Ovary (tissue), 7 donors: ENCODE measurements at regions not wholly inside any gene's neighbourhood (a gene's known extent, or its start where the extent isn't known, plus 50 kb on each side); places are given as distances from the start of the nearest gene placed in this dataset.

Experiments
- DNase-seq, 5 donors: peaks; one replicate each; pipeline ENCODE4 v3.0.0-alpha.2; 2019 to 2020
- H3K27ac ChIP-seq, 2 donors: fragments of 200-600 bp; one replicate each; pipeline versions ENCODE4 v1.5.1 to v1.8.0; 2019 to 2022
- H3K27me3 ChIP-seq: fragments of 200-600 bp; one replicate; pipeline ENCODE4 v1.8.0; 2022
- H3K36me3 ChIP-seq: fragments of 200-600 bp; sonication (generic); one replicate; pipeline ENCODE4 v1.5.1; 2019
- H3K4me1 ChIP-seq: one replicate; pipeline ENCODE4 v1.8.1; 2013; ENCODE audit warnings: mild to moderate bottlenecking, moderate library complexity; ENCODE audit not compliant: insufficient read depth
- H3K4me3 ChIP-seq: fragments of 200-600 bp; sonication (generic); one replicate; pipeline ENCODE4 v1.5.1; 2017
- H3K9me3 ChIP-seq, 2 donors: fragments of 200-600 bp in 1 of 2; sonication (generic) in 1 of 2; one replicate each; pipeline versions ENCODE4 v1.5.1 to v1.8.1; 2013 to 2019; ENCODE audit warnings: mild to moderate bottlenecking in 1 of 2, moderate library complexity in 1 of 2
- EP300 ChIP-seq: sonication (generic); formaldehyde crosslinking; IDR thresholded peaks from one replicate; pipeline ENCODE4 v1.6.1; 2017; ENCODE audit warnings: antibody characterized with exemption
- POLR2A ChIP-seq: fragments of 450-650 bp; IDR thresholded peaks from one replicate; pipeline ENCODE4 v1.6.1; 2017; ENCODE audit warnings: antibody characterized with exemption, mild to moderate bottlenecking, moderate library complexity
- WGBS, 3 donors: extraction: QIAGEN DNeasy Blood & Tissue Kit in 1 of 3; methylation state at CpG; one replicate each; pipeline versions ENCODE4 v1.1.5 to v1.1.7; 2013 to 2017; 5-methylcytosine and 5-hydroxymethylcytosine counted together
- intact Hi-C, 4 donors: fragments of 100-400 bp; cut with DNase I; formaldehyde crosslinking; loops; one replicate each; pipeline versions ENCODE4 v1.11.0 to v1.15.1; 2022 to 2023
- TF ChIP-seq, protein P1 (sequence below), 3 donors: fragments of 450-650 bp in 2 of 3; fragments of 200-600 bp in 1 of 3; IDR thresholded peaks; one replicate each; pipeline versions ENCODE4 v1.5.1 to v1.8.0; 2016 to 2022; ENCODE audit warnings: antibody characterized with exemption in 3 of 3, mild to moderate bottlenecking in 1 of 3
- donor health status: DM: no; HTN: no; CAD: no; lungs with moderate emphysema.
- donor health status: DM: no; HTN: no; CAD: no.
- donor health status: Bipolar disorder and iron deficiency.
- donor health status: DM: no; HTN: no; CAD: no.
- donor health status: DM: yes; HTN: yes; CAD: no.

DNA sequence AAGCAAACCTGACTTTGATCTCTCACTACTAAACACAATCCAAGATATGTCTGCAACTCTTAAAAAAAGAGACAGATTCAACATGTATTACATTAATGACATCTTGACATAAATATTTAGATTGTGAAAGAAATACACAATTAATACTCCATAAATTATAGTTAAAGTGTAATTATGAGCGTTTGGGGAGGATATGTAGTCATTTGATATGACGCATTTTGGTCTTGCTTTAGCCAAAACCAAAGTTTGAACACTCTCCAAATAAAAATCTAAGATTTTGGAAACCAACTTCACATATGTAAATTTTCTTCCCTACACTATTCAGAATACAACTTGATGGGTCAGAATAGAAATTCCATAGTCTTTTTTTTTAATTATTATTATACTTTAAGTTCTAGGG is 1257.6 kb downstream of the SLC16A7 start:
- 23 to 32% (median 32%) methylated on average over 2 of the region's 2 CpGs for WGBS, 3 donors
- no peak overlapping the region for H3K27ac ChIP-seq
- no peak overlapping the region for H3K4me3 ChIP-seq
- H3K36me3 ChIP-seq: no peaks in the 10 kb centered on the region
- H3K9me3 ChIP-seq: no peaks in the 10 kb centered on the region
- no peak for TF ChIP-seq POLR2A
- no peak for DNase-seq
- intact Hi-C loops: no loop called here
- H3K27me3 ChIP-seq: no peaks in the 10 kb centered on the region
- H3K4me1 ChIP-seq: no peaks in the 10 kb centered on the region

DNA sequence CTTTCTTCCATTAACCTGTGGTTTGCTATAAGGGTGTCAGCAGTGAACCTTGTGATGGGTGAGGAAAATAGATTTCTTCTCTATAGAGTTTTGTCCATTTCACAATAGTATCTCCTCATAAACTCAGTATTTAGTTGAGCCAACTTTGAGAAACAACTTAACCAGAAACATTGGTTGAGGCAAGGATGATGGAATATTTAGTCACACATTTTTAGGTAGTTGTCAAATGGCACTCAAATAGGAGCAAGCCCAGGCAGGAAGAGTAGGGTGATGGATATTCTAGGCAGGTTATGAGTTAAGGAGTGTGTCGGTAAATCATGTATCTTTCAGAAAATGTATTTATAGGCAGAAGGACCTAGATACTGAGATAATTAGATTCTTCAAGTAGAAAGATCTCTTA is 1267.6 kb downstream of the SLC16A7 start:
- Histone ChIP-seq H3K9me3 (no peaks in the 10 kb centered on the region), H3K27ac (no peak overlapping the region), H3K36me3 (no peaks in the 10 kb centered on the region), H3K4me1 (no peaks in the 10 kb centered on the region), H3K4me3 (no peak overlapping the region), H3K27me3 (no peaks in the 10 kb centered on the region)
- 85 to 97% (median 94%) methylated on average over 1 of the region's 1 CpG for WGBS, 3 donors
- DNase-seq: no peak
- TF ChIP-seq, protein P1, sequence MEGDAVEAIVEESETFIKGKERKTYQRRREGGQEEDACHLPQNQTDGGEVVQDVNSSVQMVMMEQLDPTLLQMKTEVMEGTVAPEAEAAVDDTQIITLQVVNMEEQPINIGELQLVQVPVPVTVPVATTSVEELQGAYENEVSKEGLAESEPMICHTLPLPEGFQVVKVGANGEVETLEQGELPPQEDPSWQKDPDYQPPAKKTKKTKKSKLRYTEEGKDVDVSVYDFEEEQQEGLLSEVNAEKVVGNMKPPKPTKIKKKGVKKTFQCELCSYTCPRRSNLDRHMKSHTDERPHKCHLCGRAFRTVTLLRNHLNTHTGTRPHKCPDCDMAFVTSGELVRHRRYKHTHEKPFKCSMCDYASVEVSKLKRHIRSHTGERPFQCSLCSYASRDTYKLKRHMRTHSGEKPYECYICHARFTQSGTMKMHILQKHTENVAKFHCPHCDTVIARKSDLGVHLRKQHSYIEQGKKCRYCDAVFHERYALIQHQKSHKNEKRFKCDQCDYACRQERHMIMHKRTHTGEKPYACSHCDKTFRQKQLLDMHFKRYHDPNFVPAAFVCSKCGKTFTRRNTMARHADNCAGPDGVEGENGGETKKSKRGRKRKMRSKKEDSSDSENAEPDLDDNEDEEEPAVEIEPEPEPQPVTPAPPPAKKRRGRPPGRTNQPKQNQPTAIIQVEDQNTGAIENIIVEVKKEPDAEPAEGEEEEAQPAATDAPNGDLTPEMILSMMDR (IDR thresholded peaks at IDR 0.05): no peak
- TF ChIP-seq POLR2A (no peak), EP300 (no peak)
- intact Hi-C loops: no loop called here

DNA sequence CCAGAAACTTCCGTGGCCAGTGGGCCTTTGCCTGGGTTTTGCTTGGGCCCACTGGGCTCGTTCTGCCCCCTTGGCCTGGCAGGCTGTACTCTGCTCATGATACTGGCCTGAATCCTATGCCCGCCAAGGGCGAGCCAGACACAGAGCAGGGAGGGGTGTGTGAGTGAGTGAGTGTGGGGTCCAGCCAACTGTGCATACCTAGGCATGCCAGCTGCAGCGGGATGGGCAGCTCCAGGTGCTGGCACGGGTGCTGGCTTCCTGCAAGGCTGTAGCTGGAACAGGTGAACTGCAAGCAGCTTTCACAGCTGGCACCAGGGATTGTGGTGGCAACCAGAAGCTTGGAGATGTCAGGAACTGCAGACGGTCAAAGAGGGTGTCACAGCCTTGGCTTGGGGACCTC is 1276.4 kb downstream of the SLC16A7 start:
- TF ChIP-seq EP300 (no peak), POLR2A (no peak)
- TF ChIP-seq, protein P1 (IDR thresholded peaks at IDR 0.05): no peak
- WGBS, 3 donors: 75 to 80% (median 77%) methylated on average over 7 of the region's 7 CpGs
- no peaks in the 10 kb centered on the region for H3K36me3 ChIP-seq

DNA sequence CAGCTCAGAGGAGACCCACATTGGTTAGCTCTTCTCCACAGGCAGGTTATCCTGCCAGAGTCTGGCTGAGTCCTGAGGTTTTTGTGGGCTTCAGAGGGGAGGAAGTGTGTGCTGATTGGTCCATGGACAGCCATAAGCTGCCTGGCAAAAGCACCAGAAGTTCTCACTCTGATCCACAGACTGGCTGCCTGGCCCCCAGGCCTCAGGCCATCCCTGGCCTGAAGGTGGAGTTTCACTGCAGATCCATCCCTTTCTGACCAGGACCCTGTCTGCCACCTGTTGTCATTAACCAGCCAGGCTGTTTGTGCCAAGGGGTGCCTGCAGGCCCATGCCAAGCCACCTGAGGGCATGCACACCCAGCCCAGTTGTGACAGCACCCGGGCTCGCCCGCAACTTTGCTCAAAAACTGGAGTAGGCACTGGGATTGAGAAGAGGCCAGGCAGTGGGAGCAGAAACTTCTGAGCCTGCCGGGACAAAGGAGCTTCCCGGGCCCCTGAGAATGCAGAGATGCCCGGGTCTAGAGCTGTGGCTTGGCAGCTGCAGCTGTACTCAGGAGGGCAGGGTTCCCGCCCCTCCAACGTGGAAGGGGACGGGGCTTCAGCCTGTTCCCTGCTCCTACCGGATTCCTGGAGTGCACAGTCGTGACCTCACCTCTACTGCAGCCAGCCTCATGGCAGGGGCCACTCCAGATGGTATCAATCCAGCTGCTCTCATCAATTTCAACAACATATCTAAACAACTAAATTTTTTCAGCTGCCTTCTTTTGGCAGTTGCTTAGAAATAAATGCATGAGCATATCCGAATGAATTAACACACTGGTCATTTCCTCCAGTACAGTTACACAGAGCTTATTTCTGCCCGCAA is 1277.3 kb downstream of the SLC16A7 start:
- Histone ChIP-seq H3K27ac (no peak overlapping the region), H3K4me1 (no peaks in the 10 kb centered on the region), H3K9me3 (no peaks in the 10 kb centered on the region), H3K27me3 (no peaks in the 10 kb centered on the region), H3K36me3 (no peaks in the 10 kb centered on the region), H3K4me3 (no peak overlapping the region)
- 66 to 70% (median 66%) methylated on average over 13 of the region's 13 CpGs for WGBS, 3 donors
- TF ChIP-seq, protein P1 (IDR thresholded peaks at IDR 0.05): no peak
- TF ChIP-seq EP300: no peak
- TF ChIP-seq POLR2A: no peak
- intact Hi-C loops: no loop called here
- no peak for DNase-seq

More for the DNA sequence above, 1276.4 kb downstream of the SLC16A7 start:
- H3K4me3 ChIP-seq: no peak overlapping the region
- H3K27ac ChIP-seq: no peak overlapping the region
- H3K27me3 ChIP-seq: no peaks in the 10 kb centered on the region
- no peak for DNase-seq
- H3K4me1 ChIP-seq: no peaks in the 10 kb centered on the region
- intact Hi-C loops: no loop called here
- H3K9me3 ChIP-seq: no peaks in the 10 kb centered on the region

DNA sequence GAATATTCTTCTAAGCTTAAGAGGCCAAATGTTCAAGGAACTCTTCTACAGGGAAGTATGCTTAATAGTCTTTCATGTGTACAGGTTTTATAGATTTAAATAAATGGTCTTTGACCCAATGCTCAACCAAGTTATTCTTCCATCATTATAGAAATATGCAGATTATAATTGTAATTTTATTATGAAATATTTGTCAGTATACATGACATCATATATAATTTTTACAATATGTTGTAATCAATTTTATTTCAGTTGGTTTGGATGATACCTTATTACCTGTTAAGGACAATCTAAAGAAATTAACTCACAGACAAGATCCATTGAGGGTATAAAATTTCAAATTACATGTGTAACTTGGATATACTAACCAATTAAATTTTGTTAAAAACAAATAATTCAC is 1278.3 kb downstream of the SLC16A7 start:
- H3K36me3 ChIP-seq: no peaks in the 10 kb centered on the region
- H3K4me3 ChIP-seq: no peak overlapping the region
- no peaks in the 10 kb centered on the region for H3K27me3 ChIP-seq
- no peaks in the 10 kb centered on the region for H3K9me3 ChIP-seq
- no peaks in the 10 kb centered on the region for H3K4me1 ChIP-seq
- no peak overlapping the region for H3K27ac ChIP-seq
- TF ChIP-seq EP300 (no peak), POLR2A (no peak)
- TF ChIP-seq, protein P1 (IDR thresholded peaks at IDR 0.05): no peak
- intact Hi-C loops: no loop called here
- DNase-seq: no peak
